Stimulated activated CD4-positive, alpha-beta T cell treated with anti-CD3 and anti-CD28 coated beads, Interleukin-1b, Interleukin-23, amount 100 ng/mL, for 1 hour (primary cell): ENCODE measurements at regions not wholly inside any gene's neighbourhood (a gene's known extent, or its start where the extent isn't known, plus 50 kb on each side); places are given as distances from the start of the nearest gene placed in this dataset.
"Not testable (repeated sequence)": the region's sequence is repeated elsewhere in the genome, so short reads cannot be mapped to it uniquely, and the experiment has no call there.

Experiments used
- DNase-seq, 2 donors: peaks; one replicate each; pipeline ENCODE4 v3.0.0-alpha.2; 2020; ENCODE audit warnings: low read depth in 2 of 2

GRCh38 chr2:38483776-38484501 is 106.9 kb upstream of the ATL2 start:
- DNase-seq = no peak

- DNase-seq = not testable (repeated sequence)
Observed at GRCh38 chr2:38482710-38483109, 105.6 kb upstream of the ATL2 start.

GRCh38 chr2:38480617-38481016 is 103.5 kb upstream of the ATL2 start:
- DNase-seq = no peak

GRCh38 chr2:38477006-38477405 is 99.9 kb upstream of the ATL2 start:
- DNase-seq = no peak

- no peak for DNase-seq
Observed at GRCh38 chr2:38475567-38475881, 98.5 kb upstream of the ATL2 start.

- no peak for DNase-seq
Observed at GRCh38 chr2:38474715-38475566, 97.9 kb upstream of the ATL2 start.

GRCh38 chr2:38474021-38474456 is 97.0 kb upstream of the ATL2 start:
- DNase-seq = no peak

- no peak for DNase-seq
Observed at GRCh38 chr2:38473333-38474005, 96.4 kb upstream of the ATL2 start.

- no peak for DNase-seq
Observed at GRCh38 chr2:38470115-38470514, 93.0 kb upstream of the ATL2 start.

- DNase-seq = no peak
Observed at GRCh38 chr2:38467768-38468455, 90.8 kb upstream of the ATL2 start.

GRCh38 chr2:38466876-38467767 is 90.0 kb upstream of the ATL2 start:
- DNase-seq = no peak

GRCh38 chr2:38466409-38466808 is 89.3 kb upstream of the ATL2 start:
- DNase-seq = no peak

- no peak for DNase-seq
Observed at GRCh38 chr2:38465789-38466127, 88.7 kb upstream of the ATL2 start.

GRCh38 chr2:38464971-38465788 is 88.1 kb upstream of the ATL2 start:
- DNase-seq = no peak

GRCh38 chr2:38463752-38464151 is 86.7 kb upstream of the ATL2 start:
- no peak for DNase-seq

GRCh38 chr2:38462121-38462661 is 85.1 kb upstream of the ATL2 start:
- no peak for DNase-seq

GRCh38 chr2:38461470-38461869 is 84.4 kb upstream of the ATL2 start:
- no peak for DNase-seq

GRCh38 chr2:38460313-38460712 is 83.2 kb upstream of the ATL2 start:
- no peak for DNase-seq

GRCh38 chr2:38454081-38454480 is 77.0 kb upstream of the ATL2 start:
- DNase-seq = no peak

GRCh38 chr2:38451778-38452177 is 74.7 kb upstream of the ATL2 start:
- not testable (repeated sequence) for DNase-seq
